NCI-H69 (cell line): ENCODE measurements at regions not wholly inside any gene's neighbourhood (a gene's known extent, or its start where the extent isn't known, plus 50 kb on each side); places are given as distances from the start of the nearest gene placed in this dataset.
A peak's percentile ranks its signal among the peaks of the same experiment; 100 is the strongest.

Source experiments
- DNase-seq: peaks from one replicate; lab custom pipeline; 2025; lab: John Stamatoyannopoulos, UW

GRCh38 chr18:41353777-41354528 is 601.1 kb upstream of the PIK3C3 start:
- no peak for DNase-seq

- no peak for DNase-seq
These were observed 603.6 kb upstream of the PIK3C3 start for GRCh38 chr18:41351430-41351829.

GRCh38 chr18:41347057-41347456 is 608.0 kb upstream of the PIK3C3 start:
- no peak for DNase-seq

GRCh38 chr18:41343808-41344207 is 611.2 kb upstream of the PIK3C3 start:
- DNase-seq, result no peak

- no peak for DNase-seq
These were observed 616.7 kb upstream of the PIK3C3 start for GRCh38 chr18:41338341-41338740.

GRCh38 chr18:41331661-41332060 is 623.4 kb upstream of the PIK3C3 start:
- DNase-seq, result no peak

GRCh38 chr18:41326311-41326710 is 628.7 kb upstream of the PIK3C3 start:
- DNase-seq, result no peak

- no peak for DNase-seq
These were observed 630.1 kb upstream of the PIK3C3 start for GRCh38 chr18:41324934-41325333.

- no peak for DNase-seq
These were observed 630.8 kb upstream of the PIK3C3 start for GRCh38 chr18:41324020-41324791.

GRCh38 chr18:41323044-41323443 is 632.0 kb upstream of the PIK3C3 start:
- DNase-seq, result peak; percentile 52

- DNase-seq, result no peak
These were observed 634.9 kb upstream of the PIK3C3 start for GRCh38 chr18:41320100-41320499.

GRCh38 chr18:41315134-41315533 is 639.9 kb upstream of the PIK3C3 start:
- DNase-seq, result no peak

GRCh38 chr18:41311571-41312547 is 643.2 kb upstream of the PIK3C3 start:
- DNase-seq, result no peak

- DNase-seq, result no peak
These were observed 657.3 kb upstream of the PIK3C3 start for GRCh38 chr18:41297740-41298139.

- no peak for DNase-seq
These were observed 685.7 kb upstream of the PIK3C3 start for GRCh38 chr18:41269294-41269693.

- peak; percentile 50 for DNase-seq
These were observed 686.8 kb upstream of the PIK3C3 start for GRCh38 chr18:41268271-41268670.

- peak; percentile 62 for DNase-seq
These were observed 688.4 kb upstream of the PIK3C3 start for GRCh38 chr18:41266616-41267015.

- DNase-seq, result no peak
These were observed 688.8 kb upstream of the PIK3C3 start for GRCh38 chr18:41266204-41266603.

- DNase-seq, result peak; percentile 30
These were observed 690.0 kb upstream of the PIK3C3 start for GRCh38 chr18:41265047-41265446.

- no peak for DNase-seq
These were observed 691.1 kb upstream of the PIK3C3 start for GRCh38 chr18:41263956-41264355.

GRCh38 chr18:41262688-41263087 is 692.3 kb upstream of the PIK3C3 start:
- DNase-seq, result no peak

GRCh38 chr18:41244591-41245037 is 710.4 kb upstream of the PIK3C3 start:
- no peak for DNase-seq
